Natural killer cell (primary cell): ENCODE measurements at regions not wholly inside any gene's neighbourhood (a gene's known extent, or its start where the extent isn't known, plus 50 kb on each side); places are given as distances from the start of the nearest gene placed in this dataset.

Experiments used
- ATAC-seq, 3 donors: fragments of 150-1000 bp in 2 of 3; fragments of 200-7000 bp in 1 of 3; cut with Tn5 transposase; 1 replicate in 1 of 3; 2 replicates in 2 of 3; pipeline ENCODE4 v1.10.0; 2021; ENCODE audit warnings: mild to moderate bottlenecking in 2 of 3, moderate library complexity in 2 of 3
- DNase-seq, 2 donors: peaks; one replicate each; pipeline versions ENCODE4 v3.0.0 to v3.0.0-alpha.2; 2013 to 2021; ENCODE audit warnings: mixed read lengths in 1 of 2
- H3K27ac ChIP-seq: one replicate; pipeline ENCODE4 v1.5.1; 2013; ENCODE audit warnings: mild to moderate bottlenecking, low read length
- H3K27me3 ChIP-seq: one replicate; pipeline ENCODE4 v1.6.1; 2013; ENCODE audit warnings: low read length; ENCODE audit not compliant: control insufficient read depth, insufficient read depth
- H3K36me3 ChIP-seq: one replicate; pipeline ENCODE4 v1.6.1; 2013; ENCODE audit warnings: low read length; ENCODE audit not compliant: control insufficient read depth, insufficient read depth
- H3K4me1 ChIP-seq: one replicate; pipeline ENCODE4 v1.6.1; 2013; ENCODE audit warnings: low read length; ENCODE audit not compliant: control insufficient read depth, insufficient read depth
- H3K4me3 ChIP-seq: one replicate; pipeline ENCODE4 v1.5.1; 2013; ENCODE audit warnings: low read length
- H3K9me3 ChIP-seq: one replicate; pipeline ENCODE4 v1.6.1; 2013; ENCODE audit warnings: low read length; ENCODE audit not compliant: control insufficient read depth, insufficient read depth
- H3K27ac Mint-ChIP-seq, 2 donors: one replicate each; pipeline ENCODE4 v1.8.0; 2022; ENCODE audit warnings: mild to moderate bottlenecking in 2 of 2, mixed read lengths in 2 of 2, moderate library complexity in 1 of 2
- H3K27me3 Mint-ChIP-seq, 2 donors: one replicate each; pipeline ENCODE4 v1.8.0; 2022; ENCODE audit warnings: low read depth in 2 of 2, mixed read lengths in 2 of 2
- H3K36me3 Mint-ChIP-seq: one replicate; pipeline ENCODE4 v1.8.0; 2022; ENCODE audit warnings: mixed read lengths
- H3K4me1 Mint-ChIP-seq, 2 donors: one replicate each; pipeline ENCODE4 v1.8.0; 2022; ENCODE audit warnings: mixed read lengths in 2 of 2
- H3K4me3 Mint-ChIP-seq: one replicate; pipeline ENCODE4 v1.8.0; 2022; ENCODE audit warnings: mild to moderate bottlenecking, moderate library complexity, mixed read lengths
- H3K9me3 Mint-ChIP-seq, 2 donors: one replicate each; pipeline ENCODE4 v1.8.0; 2022; ENCODE audit warnings: mixed read lengths in 2 of 2
- WGBS: methylation state at CpG from one replicate; pipeline ENCODE4 v1.1.7; 2013; ENCODE audit warnings: missing lambda C conversion rate; ENCODE audit not compliant: insufficient coverage; 5-methylcytosine and 5-hydroxymethylcytosine counted together
- intact Hi-C: fragments of 100-400 bp; cut with micrococcal nuclease; formaldehyde crosslinking; loops from one replicate; pipeline ENCODE4 v1.14.2; 2022
- TF ChIP-seq, protein P1 (sequence below): fragments of 200-600 bp; IDR thresholded peaks from one replicate; pipeline ENCODE4 v1.8.0; 2022; ENCODE audit warnings: antibody characterized with exemption

DNA sequence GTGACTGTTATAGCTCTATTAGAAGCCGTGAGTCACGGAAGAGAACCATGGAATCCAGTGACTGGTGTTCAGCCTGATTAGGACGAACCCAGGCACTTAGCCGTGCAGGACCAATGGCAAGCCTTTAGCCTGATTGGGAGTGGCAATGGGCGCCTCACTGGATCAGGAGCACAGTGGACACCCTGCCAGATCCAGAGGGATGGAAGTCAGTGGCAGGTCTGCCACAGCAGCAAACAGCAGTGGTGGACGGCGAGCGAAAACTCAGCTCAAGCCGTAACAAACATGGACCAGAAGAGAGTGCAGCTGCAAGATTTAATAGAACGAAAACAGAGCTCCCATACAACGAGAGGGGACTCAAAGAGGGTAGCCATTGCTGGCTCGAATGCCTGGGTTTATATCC lies 1326.5 kb downstream of the ADGRL3 start:
- no peaks in the 10 kb centered on the region for H3K36me3 ChIP-seq
- no peaks in the 10 kb centered on the region for H3K4me1 ChIP-seq
- Mint-ChIP-seq H3K4me1 (peaks cover 0 to 7% of the 10 kb centered on the region in 2 donors), H3K36me3 (no peaks in the 10 kb centered on the region), H3K4me3 (no peak overlapping the region), H3K27me3 (no peaks in the 10 kb centered on the region), H3K9me3 (peaks cover 14 to 15% of the 10 kb centered on the region in 2 donors), H3K27ac (no peak overlapping the region)
- DNase-seq (no peak), ATAC-seq (no peak)
- H3K9me3 ChIP-seq: peaks cover 14% of the 10 kb centered on the region
- intact Hi-C loops: no loop called here
- no peaks in the 10 kb centered on the region for H3K27me3 ChIP-seq
- TF ChIP-seq, protein P1, sequence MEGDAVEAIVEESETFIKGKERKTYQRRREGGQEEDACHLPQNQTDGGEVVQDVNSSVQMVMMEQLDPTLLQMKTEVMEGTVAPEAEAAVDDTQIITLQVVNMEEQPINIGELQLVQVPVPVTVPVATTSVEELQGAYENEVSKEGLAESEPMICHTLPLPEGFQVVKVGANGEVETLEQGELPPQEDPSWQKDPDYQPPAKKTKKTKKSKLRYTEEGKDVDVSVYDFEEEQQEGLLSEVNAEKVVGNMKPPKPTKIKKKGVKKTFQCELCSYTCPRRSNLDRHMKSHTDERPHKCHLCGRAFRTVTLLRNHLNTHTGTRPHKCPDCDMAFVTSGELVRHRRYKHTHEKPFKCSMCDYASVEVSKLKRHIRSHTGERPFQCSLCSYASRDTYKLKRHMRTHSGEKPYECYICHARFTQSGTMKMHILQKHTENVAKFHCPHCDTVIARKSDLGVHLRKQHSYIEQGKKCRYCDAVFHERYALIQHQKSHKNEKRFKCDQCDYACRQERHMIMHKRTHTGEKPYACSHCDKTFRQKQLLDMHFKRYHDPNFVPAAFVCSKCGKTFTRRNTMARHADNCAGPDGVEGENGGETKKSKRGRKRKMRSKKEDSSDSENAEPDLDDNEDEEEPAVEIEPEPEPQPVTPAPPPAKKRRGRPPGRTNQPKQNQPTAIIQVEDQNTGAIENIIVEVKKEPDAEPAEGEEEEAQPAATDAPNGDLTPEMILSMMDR: no peak
- H3K27ac ChIP-seq: no peak overlapping the region
- 88% methylated on average over 12 of the region's 12 CpGs for WGBS
- H3K4me3 ChIP-seq: no peak overlapping the region

DNA sequence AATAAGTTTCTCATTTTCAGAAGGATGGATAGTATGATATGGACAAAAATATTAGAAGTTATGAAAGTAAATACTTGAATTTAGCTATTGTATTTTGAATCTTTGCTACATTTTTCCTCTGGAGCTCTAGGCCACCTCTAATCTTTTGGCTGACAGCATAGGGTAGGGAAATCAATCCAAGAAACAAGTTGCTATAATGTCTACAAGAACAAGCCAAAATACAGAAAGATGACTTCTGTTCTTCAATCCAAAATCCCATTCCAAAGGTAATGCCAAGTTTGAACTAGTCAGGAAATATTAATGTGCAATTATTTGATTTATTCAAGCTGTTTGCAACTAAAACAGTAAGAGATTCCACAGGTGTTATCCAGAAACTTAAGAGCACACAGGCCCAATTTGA lies 1323.1 kb downstream of the ADGRL3 start:
- Mint-ChIP-seq H3K4me1 (no peaks in the 10 kb centered on the region), H3K9me3 (peaks cover 7 to 16% of the 10 kb centered on the region in 2 donors), H3K4me3 (no peak overlapping the region), H3K36me3 (no peaks in the 10 kb centered on the region), H3K27ac (no peak overlapping the region), H3K27me3 (no peaks in the 10 kb centered on the region)
- intact Hi-C loops: no loop called here
- Histone ChIP-seq H3K36me3 (no peaks in the 10 kb centered on the region), H3K27ac (no peak overlapping the region), H3K27me3 (no peaks in the 10 kb centered on the region), H3K9me3 (peaks cover 14% of the 10 kb centered on the region), H3K4me1 (no peaks in the 10 kb centered on the region), H3K4me3 (no peak overlapping the region)
- no peak for DNase-seq
- TF ChIP-seq, protein P1: no peak
- ATAC-seq: no peak

DNA sequence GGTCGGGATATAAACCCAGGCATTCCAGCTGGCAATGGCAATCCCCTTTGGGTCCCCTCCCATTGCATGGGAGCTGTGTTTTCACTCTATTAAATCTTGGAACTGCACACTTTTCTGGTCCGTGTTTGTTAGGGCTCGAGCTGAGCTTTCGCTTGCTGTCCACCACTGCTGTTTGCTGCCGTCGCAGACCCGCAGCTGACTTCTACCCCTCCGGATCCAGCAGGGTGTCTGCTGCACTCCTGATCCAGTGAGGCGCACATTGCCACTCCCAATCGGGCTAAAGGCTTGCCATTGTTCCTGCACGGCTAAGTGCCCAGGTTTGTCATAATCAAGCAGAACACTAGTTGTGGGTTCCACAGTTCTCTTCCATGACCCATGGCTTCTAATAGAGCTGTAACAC lies 1322.1 kb downstream of the ADGRL3 start:
- Histone ChIP-seq H3K9me3 (peaks cover 14% of the 10 kb centered on the region), H3K4me3 (no peak overlapping the region), H3K36me3 (no peaks in the 10 kb centered on the region), H3K4me1 (no peaks in the 10 kb centered on the region), H3K27me3 (no peaks in the 10 kb centered on the region), H3K27ac (no peak overlapping the region)
- no peak for DNase-seq
- Mint-ChIP-seq H3K36me3 (no peaks in the 10 kb centered on the region), H3K4me3 (no peak overlapping the region), H3K27ac (no peak overlapping the region), H3K4me1 (no peaks in the 10 kb centered on the region), H3K27me3 (no peaks in the 10 kb centered on the region), H3K9me3 (peaks cover 9 to 12% of the 10 kb centered on the region in 2 donors)
- intact Hi-C loops: no loop called here
- ATAC-seq: no peak
- WGBS: 92% methylated on average over 11 of the region's 11 CpGs
- TF ChIP-seq, protein P1: no peak

DNA sequence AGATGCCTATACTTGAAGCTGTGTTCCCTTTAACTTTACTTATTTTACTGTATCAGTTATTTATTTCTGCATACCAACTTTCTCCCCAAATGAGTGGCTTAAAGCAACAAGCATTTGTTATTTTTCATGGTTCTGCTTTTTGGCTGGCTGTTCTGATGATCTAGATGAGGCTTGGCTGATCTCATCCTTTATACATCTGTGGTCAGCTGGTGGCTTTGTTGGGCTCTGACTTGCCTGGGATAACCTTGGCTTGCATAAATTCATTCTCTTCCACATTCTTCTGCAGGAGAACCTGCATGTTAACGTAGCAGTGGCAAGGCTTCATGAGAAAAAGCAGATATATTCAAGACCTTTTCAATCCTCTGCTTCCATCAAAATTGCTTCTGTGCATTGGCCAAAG lies 1317.6 kb downstream of the ADGRL3 start:
- H3K4me1 ChIP-seq: no peaks in the 10 kb centered on the region
- DNase-seq: no peak
- intact Hi-C loops: no loop called here
- WGBS: 15% methylated on average over 1 of the region's 1 CpG
- no peaks in the 10 kb centered on the region for H3K36me3 Mint-ChIP-seq
- H3K27me3 Mint-ChIP-seq: no peaks in the 10 kb centered on the region
- peaks cover 3% of the 10 kb centered on the region for H3K9me3 ChIP-seq
- no peak overlapping the region for H3K27ac Mint-ChIP-seq
- H3K4me3 Mint-ChIP-seq: no peak overlapping the region
- peaks cover 8 to 18% of the 10 kb centered on the region in 2 donors for H3K9me3 Mint-ChIP-seq
- TF ChIP-seq, protein P1: no peak
- no peak overlapping the region for H3K27ac ChIP-seq
- no peaks in the 10 kb centered on the region for H3K36me3 ChIP-seq
- ATAC-seq: no peak
- H3K4me1 Mint-ChIP-seq: no peaks in the 10 kb centered on the region
- H3K4me3 ChIP-seq: no peak overlapping the region
- H3K27me3 ChIP-seq: no peaks in the 10 kb centered on the region
